ENCODE measurements at regions not wholly inside any gene's neighbourhood (a gene's known extent, or its start where the extent isn't known, plus 50 kb on each side); places are given as distances from the start of the nearest gene placed in this dataset.
"Not testable (repeated sequence)": the region's sequence is repeated elsewhere in the genome, so short reads cannot be mapped to it uniquely, and the experiment has no call there.

DNA sequence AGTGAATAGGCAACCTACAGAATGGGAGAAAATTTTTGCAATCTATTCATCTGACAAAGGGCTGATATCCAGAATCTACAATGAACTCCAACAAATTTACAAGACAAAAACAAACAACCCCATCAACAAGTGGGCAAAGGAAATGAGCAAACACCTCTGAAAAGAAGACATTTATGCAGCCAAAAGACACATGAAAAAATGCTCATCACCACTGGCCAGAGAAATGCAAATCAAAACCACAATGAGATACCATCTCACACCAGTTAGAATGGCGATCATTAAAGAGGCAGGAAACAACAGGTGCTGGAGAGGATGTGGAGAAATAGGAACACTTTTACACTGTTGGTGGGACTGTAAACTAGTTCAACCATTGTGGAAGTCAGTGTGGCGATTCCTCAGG, 114.0 kb upstream of the ROPN1B start:
- H3K9me2 ChIP-seq (ENCODE audit: insufficient read depth); H3K9ac ChIP-seq (ENCODE audit: low read length); ATAC-seq; H3K27me3 ChIP-seq (ENCODE audit: insufficient read depth, low read length); POLR2A ChIA-PET; H2AFZ ChIP-seq (ENCODE audit: low read depth, low read length, poor library complexity, severe bottlenecking); DNase-seq (ENCODE audit: low read depth, low spot score); H3K4me1 ChIP-seq (ENCODE audit: control insufficient read depth in 1 of 2, insufficient read depth in 2 of 2, low read length in 2 of 2); H3K4me3 ChIP-seq (replicated peaks in 1 of 2; ENCODE audit: low read depth in 1 of 2, low read length in 2 of 2); RAD21 ChIA-PET (ENCODE audit: low non-redundant PET in 1 of 2, low total read pairs in 2 of 2, uncharacterized antibody in 2 of 2, unreplicated experiment in 2 of 2); H3K36me3 ChIP-seq (ENCODE audit: control insufficient read depth in 1 of 2, insufficient read depth in 2 of 2, low read length in 2 of 2); H3K4me2 ChIP-seq (ENCODE audit: low read length); intact Hi-C loops (cut with micrococcal nuclease); H3K27ac ChIP-seq (ENCODE audit: low read depth, low read length); H4K20me1 ChIP-seq (ENCODE audit: insufficient read depth); H3K9me3 ChIP-seq (ENCODE audit: control insufficient read depth in 1 of 2, insufficient read depth in 1 of 2, low read depth in 1 of 2, low read length in 2 of 2); BruUV-seq (replicated peaks); CTCF ChIA-PET; H3K79me2 ChIP-seq (ENCODE audit: insufficient read depth, low read length): not testable (repeated sequence)

DNA sequence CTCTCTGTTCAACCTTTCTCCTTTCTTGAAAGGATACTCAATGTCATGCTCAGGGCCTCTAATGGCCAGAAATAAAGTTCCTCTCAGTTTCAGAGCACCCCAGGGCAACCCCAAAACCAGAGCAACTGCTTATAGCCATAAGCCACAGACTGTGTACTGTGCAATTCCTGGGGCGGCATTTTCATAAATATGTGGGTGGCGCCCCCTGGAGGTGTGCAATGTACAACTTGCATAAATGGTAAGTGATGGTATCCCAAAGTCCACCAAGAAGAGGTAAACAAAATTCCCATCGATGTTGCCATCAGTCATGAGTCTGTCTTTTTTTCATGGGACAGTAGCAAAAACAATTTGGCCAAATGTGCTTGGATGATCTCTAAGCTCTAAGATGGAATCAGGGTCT, 108.4 kb upstream of the ROPN1B start:
- BruUV-seq (replicated peaks); CTCF ChIA-PET; DNase-seq (ENCODE audit: low read depth, low spot score); H4K20me1 ChIP-seq (ENCODE audit: insufficient read depth); H3K9ac ChIP-seq (ENCODE audit: low read length); H3K36me3 ChIP-seq (ENCODE audit: control insufficient read depth in 1 of 2, insufficient read depth in 2 of 2, low read length in 2 of 2); H3K79me2 ChIP-seq (ENCODE audit: insufficient read depth, low read length); ATAC-seq; H3K27me3 ChIP-seq (ENCODE audit: insufficient read depth, low read length); intact Hi-C loops (cut with micrococcal nuclease); H3K4me3 ChIP-seq (replicated peaks in 1 of 2; ENCODE audit: low read depth in 1 of 2, low read length in 2 of 2); H3K9me3 ChIP-seq (ENCODE audit: control insufficient read depth in 1 of 2, insufficient read depth in 1 of 2, low read depth in 1 of 2, low read length in 2 of 2); POLR2A ChIA-PET; H3K4me1 ChIP-seq (ENCODE audit: control insufficient read depth in 1 of 2, insufficient read depth in 2 of 2, low read length in 2 of 2); RAD21 ChIA-PET (ENCODE audit: low non-redundant PET in 1 of 2, low total read pairs in 2 of 2, uncharacterized antibody in 2 of 2, unreplicated experiment in 2 of 2); H3K4me2 ChIP-seq (ENCODE audit: low read length); H3K9me2 ChIP-seq (ENCODE audit: insufficient read depth); H3K27ac ChIP-seq (ENCODE audit: low read depth, low read length); H2AFZ ChIP-seq (ENCODE audit: low read depth, low read length, poor library complexity, severe bottlenecking): not testable (repeated sequence)
- TF ChIP-seq, protein P1, sequence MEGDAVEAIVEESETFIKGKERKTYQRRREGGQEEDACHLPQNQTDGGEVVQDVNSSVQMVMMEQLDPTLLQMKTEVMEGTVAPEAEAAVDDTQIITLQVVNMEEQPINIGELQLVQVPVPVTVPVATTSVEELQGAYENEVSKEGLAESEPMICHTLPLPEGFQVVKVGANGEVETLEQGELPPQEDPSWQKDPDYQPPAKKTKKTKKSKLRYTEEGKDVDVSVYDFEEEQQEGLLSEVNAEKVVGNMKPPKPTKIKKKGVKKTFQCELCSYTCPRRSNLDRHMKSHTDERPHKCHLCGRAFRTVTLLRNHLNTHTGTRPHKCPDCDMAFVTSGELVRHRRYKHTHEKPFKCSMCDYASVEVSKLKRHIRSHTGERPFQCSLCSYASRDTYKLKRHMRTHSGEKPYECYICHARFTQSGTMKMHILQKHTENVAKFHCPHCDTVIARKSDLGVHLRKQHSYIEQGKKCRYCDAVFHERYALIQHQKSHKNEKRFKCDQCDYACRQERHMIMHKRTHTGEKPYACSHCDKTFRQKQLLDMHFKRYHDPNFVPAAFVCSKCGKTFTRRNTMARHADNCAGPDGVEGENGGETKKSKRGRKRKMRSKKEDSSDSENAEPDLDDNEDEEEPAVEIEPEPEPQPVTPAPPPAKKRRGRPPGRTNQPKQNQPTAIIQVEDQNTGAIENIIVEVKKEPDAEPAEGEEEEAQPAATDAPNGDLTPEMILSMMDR (IDR thresholded peaks at IDR 0.05 in 2 of 3, conservative IDR thresholded peaks at IDR 0.05 in 1 of 3; ENCODE audit: borderline replicate concordance in 1 of 3, insufficient read depth in 1 of 3, low read depth in 2 of 3, low read length in 2 of 3), result peak in 2 of 3 experiments; percentile 41 to 58; a peak in 4 of 6 replicates
- TF ChIP-seq CBX3 (IDR thresholded peaks at IDR 0.05; ENCODE audit: low read depth), result peak; percentile 46; the same call in 1 of the 2 replicates

DNA sequence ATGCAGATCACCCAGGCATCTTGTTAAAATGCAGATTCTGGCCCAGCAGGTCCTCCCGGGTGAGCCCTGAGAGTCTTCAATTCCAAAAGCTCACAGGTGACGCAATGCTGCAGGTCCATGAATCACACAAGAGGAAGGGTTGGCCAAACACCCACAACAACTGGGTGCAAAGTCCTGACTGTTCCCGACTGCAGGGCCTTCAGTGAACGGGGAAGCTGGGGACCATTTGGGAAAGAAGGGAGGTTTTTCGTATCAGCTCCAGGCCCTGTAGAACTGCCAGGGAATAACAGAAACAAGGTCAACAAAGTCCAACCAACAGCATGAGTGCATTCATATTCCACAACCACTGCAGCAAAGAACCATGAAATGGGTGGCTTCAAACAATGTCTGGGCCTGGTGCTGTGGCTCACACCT, 106.1 kb upstream of the ROPN1B start:
- H3K4me2 ChIP-seq (ENCODE audit: low read length); H3K27me3 ChIP-seq (ENCODE audit: insufficient read depth, low read length); H3K79me2 ChIP-seq (ENCODE audit: insufficient read depth, low read length); ATAC-seq; H3K4me3 ChIP-seq (replicated peaks in 1 of 2; ENCODE audit: low read depth in 1 of 2, low read length in 2 of 2); intact Hi-C loops (cut with micrococcal nuclease); H3K9me3 ChIP-seq (ENCODE audit: control insufficient read depth in 1 of 2, insufficient read depth in 1 of 2, low read depth in 1 of 2, low read length in 2 of 2); H3K9me2 ChIP-seq (ENCODE audit: insufficient read depth); RAD21 ChIA-PET (ENCODE audit: low non-redundant PET in 1 of 2, low total read pairs in 2 of 2, uncharacterized antibody in 2 of 2, unreplicated experiment in 2 of 2); POLR2A ChIA-PET; H2AFZ ChIP-seq (ENCODE audit: low read depth, low read length, poor library complexity, severe bottlenecking); H3K4me1 ChIP-seq (ENCODE audit: control insufficient read depth in 1 of 2, insufficient read depth in 2 of 2, low read length in 2 of 2); CTCF ChIA-PET; H3K27ac ChIP-seq (ENCODE audit: low read depth, low read length); H4K20me1 ChIP-seq (ENCODE audit: insufficient read depth); DNase-seq (ENCODE audit: low read depth, low spot score); H3K36me3 ChIP-seq (ENCODE audit: control insufficient read depth in 1 of 2, insufficient read depth in 2 of 2, low read length in 2 of 2); H3K9ac ChIP-seq (ENCODE audit: low read length); BruUV-seq (replicated peaks): not testable (repeated sequence)

DNA sequence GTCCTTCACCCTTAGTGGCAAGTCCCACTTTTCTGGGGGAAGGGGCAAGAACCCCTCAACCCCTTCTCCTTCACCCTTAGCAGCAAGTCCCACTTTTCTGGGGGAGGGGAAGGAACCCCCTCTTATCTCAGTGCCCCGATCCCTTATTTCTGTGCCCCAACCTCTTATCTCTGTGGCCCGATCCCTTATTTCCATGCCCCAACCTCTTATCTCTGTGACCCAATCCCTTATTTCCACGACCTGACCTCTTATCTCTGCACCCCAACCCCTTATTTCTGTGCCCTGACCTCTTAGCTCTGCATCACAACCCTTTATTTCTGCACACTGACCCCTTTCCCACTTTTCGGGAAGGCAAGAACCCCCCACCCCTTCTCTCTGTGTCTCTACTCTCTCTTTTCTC, 104.4 kb upstream of the ROPN1B start:
- H3K27ac ChIP-seq (ENCODE audit: low read depth, low read length); H2AFZ ChIP-seq (ENCODE audit: low read depth, low read length, poor library complexity, severe bottlenecking); H3K36me3 ChIP-seq (ENCODE audit: control insufficient read depth in 1 of 2, insufficient read depth in 2 of 2, low read length in 2 of 2); H3K9me2 ChIP-seq (ENCODE audit: insufficient read depth); H3K4me1 ChIP-seq (ENCODE audit: control insufficient read depth in 1 of 2, insufficient read depth in 2 of 2, low read length in 2 of 2); H3K79me2 ChIP-seq (ENCODE audit: insufficient read depth, low read length); H4K20me1 ChIP-seq (ENCODE audit: insufficient read depth); RAD21 ChIA-PET (ENCODE audit: low non-redundant PET in 1 of 2, low total read pairs in 2 of 2, uncharacterized antibody in 2 of 2, unreplicated experiment in 2 of 2); POLR2A ChIA-PET; H3K9ac ChIP-seq (ENCODE audit: low read length); H3K27me3 ChIP-seq (ENCODE audit: insufficient read depth, low read length); H3K4me3 ChIP-seq (replicated peaks in 1 of 2; ENCODE audit: low read depth in 1 of 2, low read length in 2 of 2); H3K4me2 ChIP-seq (ENCODE audit: low read length); intact Hi-C loops (cut with micrococcal nuclease); H3K9me3 ChIP-seq (ENCODE audit: control insufficient read depth in 1 of 2, insufficient read depth in 1 of 2, low read depth in 1 of 2, low read length in 2 of 2); ATAC-seq; BruUV-seq (replicated peaks); CTCF ChIA-PET; DNase-seq (ENCODE audit: low read depth, low spot score): not testable (repeated sequence)
